ENCODE measurements at regions not wholly inside any gene's neighbourhood (a gene's known extent, or its start where the extent isn't known, plus 50 kb on each side); places are given as distances from the start of the nearest gene placed in this dataset.
"Not testable (repeated sequence)": the region's sequence is repeated elsewhere in the genome, so short reads cannot be mapped to it uniquely, and the experiment has no call there.

DNA sequence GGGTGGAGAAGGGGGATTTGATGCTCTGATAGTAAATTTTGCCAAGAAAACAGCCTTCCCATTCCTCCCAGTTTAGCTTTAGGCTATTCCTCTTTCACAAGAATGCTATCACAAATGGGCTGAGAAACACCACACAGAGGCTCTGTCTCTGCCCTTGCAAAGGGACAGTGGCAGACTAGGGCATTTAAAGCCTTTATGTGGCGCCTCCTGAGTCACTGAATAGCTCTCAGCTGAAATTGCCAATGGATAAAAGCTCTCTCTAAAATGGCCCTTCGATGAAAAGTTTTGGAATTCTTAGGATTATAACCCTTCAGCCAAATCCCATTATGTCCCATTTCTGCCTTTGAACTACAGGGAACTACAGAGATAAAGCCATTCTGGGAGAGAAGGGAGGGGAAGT is 1000.4 kb downstream of the ADGRL2 start:
- no peak for DNase-seq (ENCODE audit: low read depth)
- in situ Hi-C loops (cut with HindIII; ENCODE audit: low pct_unique_long_range_greater_than_20kb, low sequenced_read_pairs): no loop called here

DNA sequence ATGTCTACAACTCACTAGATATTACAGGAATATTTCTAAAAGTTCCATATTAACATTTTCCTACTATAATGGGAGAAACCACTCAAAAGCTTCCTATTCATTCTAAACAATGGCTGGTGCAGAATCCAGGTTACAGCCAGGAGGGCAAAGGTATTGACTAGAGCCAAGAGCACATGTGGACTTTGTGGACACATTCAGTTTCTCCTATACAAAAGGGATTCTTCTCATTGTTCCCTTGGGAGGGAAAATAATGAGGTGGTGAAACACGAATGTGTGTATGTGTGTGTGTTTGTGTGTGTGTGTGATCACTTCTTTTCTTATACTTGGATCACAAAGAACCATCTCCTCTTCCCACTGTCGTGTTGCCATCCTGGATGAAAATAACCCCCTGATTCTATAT is 1000.0 kb downstream of the ADGRL2 start:
- DNase-seq (ENCODE audit: low read depth): no peak
- in situ Hi-C loops (cut with HindIII; ENCODE audit: low pct_unique_long_range_greater_than_20kb, low sequenced_read_pairs): no loop called here

DNA sequence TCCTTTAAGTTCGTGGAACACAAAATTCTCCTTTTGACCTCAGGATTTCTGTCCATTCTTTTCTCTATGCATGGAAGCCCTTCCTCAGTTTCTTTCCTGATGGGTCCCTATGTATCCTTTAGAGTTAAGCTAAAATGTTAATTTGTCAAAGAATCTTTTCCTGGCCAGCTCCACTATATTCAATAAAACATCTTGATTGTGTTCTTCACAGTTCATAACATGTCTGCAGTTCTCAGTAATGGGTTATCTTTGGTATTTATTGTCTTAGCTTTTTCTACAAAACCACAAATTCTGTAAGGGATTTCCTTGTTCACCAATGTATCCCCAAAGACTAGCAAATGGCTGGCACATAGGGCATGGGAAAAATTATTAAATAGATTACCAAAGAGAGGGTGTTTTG is 998.5 kb downstream of the ADGRL2 start:
- in situ Hi-C loops (cut with HindIII; ENCODE audit: low pct_unique_long_range_greater_than_20kb, low sequenced_read_pairs): no loop called here
- DNase-seq (ENCODE audit: low read depth): no peak

DNA sequence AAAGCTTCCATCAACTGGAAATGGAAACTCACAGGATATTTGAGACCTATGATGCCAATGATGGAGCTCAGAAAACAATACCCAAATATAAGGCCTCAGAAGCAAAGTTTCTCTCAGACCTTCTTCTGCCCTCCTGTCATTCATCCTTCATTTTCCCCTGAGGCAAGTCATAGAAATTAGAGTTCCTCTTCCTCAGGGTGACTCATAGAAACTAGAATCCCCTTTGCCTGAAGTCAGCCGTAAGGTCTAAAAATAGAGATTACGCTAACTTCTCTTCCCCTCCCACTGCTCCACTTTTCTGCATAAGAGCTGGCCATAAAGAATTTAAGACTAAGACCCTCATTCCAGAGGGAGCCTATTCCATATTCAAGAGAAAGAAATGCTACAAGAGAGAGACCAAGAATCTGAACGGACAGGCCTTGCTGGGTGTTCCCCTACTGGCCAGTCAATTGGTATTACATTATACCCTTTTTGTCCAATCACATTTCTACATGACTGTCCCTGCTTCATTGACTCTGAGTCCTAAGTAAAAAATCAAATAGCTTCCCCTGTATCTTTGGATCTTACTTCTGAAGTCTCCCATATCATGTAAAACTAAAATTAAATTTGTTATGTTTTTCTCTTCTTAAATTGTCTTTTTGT is 994.9 kb downstream of the ADGRL2 start:
- no peak for DNase-seq (ENCODE audit: low read depth)
- in situ Hi-C loops (cut with HindIII; ENCODE audit: low pct_unique_long_range_greater_than_20kb, low sequenced_read_pairs): no loop called here

GRCh38 chr1:82792151-82792550 is 991.4 kb downstream of the ADGRL2 start:
- no peak for DNase-seq (ENCODE audit: low read depth)
- in situ Hi-C loops (cut with HindIII; ENCODE audit: low pct_unique_long_range_greater_than_20kb, low sequenced_read_pairs): no loop called here

- DNase-seq (ENCODE audit: low read depth): no peak
- in situ Hi-C loops (cut with HindIII; ENCODE audit: low pct_unique_long_range_greater_than_20kb, low sequenced_read_pairs): no loop called here
These were observed 989.8 kb downstream of the ADGRL2 start for GRCh38 chr1:82790556-82790955.

DNA sequence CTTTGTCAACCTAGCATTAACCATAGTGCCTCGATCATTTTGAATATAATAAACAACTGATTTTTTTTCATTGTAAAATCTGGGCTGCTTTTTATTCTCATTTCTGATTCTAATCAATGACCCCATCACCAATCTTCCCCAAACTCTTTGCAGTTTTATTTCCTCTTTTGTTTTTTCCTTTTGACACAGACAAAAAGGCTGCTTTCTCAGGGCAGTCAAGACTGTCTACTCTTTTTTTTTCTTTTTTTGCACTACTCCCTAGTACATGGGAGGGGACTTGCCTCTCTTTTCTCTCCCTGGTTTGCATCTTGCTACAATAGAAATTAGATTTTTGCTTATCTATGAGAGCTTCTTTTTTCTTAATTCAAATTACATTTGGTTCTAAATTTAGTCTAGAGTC is 987.9 kb downstream of the ADGRL2 start:
- DNase-seq (ENCODE audit: low read depth): no peak
- in situ Hi-C loops (cut with HindIII; ENCODE audit: low pct_unique_long_range_greater_than_20kb, low sequenced_read_pairs): no loop called here

GRCh38 chr1:82788038-82788437 is 987.3 kb downstream of the ADGRL2 start:
- DNase-seq (ENCODE audit: low read depth): no peak
- in situ Hi-C loops (cut with HindIII; ENCODE audit: low pct_unique_long_range_greater_than_20kb, low sequenced_read_pairs): no loop called here

DNA sequence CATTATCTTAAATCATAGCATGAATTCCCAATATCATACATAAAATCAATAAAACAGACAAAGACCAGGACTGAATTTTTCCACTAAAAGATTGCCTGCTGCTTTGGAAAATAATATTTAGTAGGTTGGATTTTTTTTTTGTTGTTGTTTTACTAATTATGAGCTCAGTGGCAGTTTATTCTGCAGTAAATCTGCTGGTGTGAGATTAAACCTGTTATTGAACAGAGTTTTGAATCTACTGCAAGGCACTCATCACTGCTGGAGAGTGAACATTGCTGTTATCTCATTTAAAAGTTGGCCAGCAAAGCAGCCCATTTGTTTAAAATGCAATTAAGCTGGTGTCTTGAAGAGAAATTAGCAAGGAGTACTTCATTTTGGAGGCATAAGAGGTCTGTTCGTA is 986.1 kb downstream of the ADGRL2 start:
- in situ Hi-C loops (cut with HindIII; ENCODE audit: low pct_unique_long_range_greater_than_20kb, low sequenced_read_pairs): no loop called here
- DNase-seq (ENCODE audit: low read depth): no peak

DNA sequence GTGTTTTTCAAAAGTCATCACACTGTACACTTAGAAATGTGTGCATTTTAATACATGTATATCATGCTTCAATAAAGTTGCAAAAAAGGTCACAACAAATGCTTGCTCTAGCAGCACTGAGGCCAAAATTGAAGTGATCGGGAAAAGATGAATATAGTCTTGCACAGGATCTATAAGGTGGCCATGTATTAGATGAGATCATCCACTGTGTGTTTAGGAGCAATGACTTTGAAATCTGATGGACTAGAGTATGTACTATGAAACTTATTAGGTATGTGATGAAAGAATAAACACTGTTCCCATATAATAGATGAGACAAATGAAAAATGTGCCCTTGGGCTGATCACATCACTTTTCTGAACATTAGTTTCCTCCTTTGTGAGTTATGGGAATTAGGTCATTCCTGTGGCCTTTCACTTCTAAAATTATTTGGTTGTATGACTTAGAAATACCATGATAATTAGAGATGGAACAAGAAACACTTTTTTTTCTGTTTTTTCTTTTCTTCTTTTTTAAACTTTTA is 984.6 kb downstream of the ADGRL2 start:
- no peak for DNase-seq (ENCODE audit: low read depth)
- in situ Hi-C loops (cut with HindIII; ENCODE audit: low pct_unique_long_range_greater_than_20kb, low sequenced_read_pairs): no loop called here

DNA sequence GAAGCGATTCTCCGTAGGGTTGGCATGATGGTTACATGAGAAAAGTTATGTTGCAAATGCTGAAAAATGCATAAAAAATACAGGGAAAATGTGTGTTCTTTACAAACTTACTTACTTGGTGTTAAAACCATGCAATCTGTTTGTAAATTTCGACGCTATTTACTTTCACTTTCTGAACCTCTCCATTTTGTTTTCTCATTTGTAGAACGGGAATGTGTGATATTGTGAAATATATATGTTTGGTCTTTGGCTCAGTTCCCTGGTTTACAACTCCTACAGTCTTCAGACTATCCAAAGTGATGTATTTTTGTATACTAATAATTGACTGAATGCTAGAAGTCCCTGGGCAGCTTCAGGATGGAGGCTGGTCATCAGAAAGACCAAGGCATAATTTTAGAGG is 982.3 kb downstream of the ADGRL2 start:
- DNase-seq (ENCODE audit: low read depth): no peak
- in situ Hi-C loops (cut with HindIII; ENCODE audit: low pct_unique_long_range_greater_than_20kb, low sequenced_read_pairs): no loop called here

DNA sequence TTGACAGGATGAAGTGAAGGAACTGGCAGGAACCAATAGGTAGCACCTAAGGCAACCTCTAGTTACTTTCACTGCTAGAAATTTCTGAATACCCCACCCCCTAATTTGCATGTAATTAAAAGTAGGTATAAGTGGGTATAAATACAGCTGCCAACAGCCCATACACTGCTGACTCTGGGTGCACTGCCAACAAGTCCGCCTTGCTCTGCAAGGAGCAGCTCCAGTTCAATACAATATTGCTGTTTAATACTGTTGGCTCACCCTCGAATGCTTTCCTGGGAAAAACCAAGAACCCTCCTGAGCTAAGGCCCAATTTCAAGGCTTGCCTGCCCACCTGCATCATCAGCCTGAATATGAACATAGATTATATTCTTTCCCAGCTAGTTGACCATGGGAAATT is 981.9 kb downstream of the ADGRL2 start:
- DNase-seq (ENCODE audit: low read depth): no peak

GRCh38 chr1:82778612-82779011 is 977.9 kb downstream of the ADGRL2 start:
- DNase-seq (ENCODE audit: low read depth): no peak
- in situ Hi-C loops (cut with HindIII; ENCODE audit: low pct_unique_long_range_greater_than_20kb, low sequenced_read_pairs): no loop called here

More for the DNA sequence above, 981.9 kb downstream of the ADGRL2 start:
- in situ Hi-C loops (cut with HindIII; ENCODE audit: low pct_unique_long_range_greater_than_20kb, low sequenced_read_pairs): no loop called here

- no peak for DNase-seq (ENCODE audit: low read depth)
- in situ Hi-C loops (cut with HindIII; ENCODE audit: low pct_unique_long_range_greater_than_20kb, low sequenced_read_pairs): no loop called here
These were observed 976.5 kb downstream of the ADGRL2 start for GRCh38 chr1:82777240-82777639.

- DNase-seq (ENCODE audit: low read depth); in situ Hi-C loops (cut with HindIII; ENCODE audit: low pct_unique_long_range_greater_than_20kb, low sequenced_read_pairs): not testable (repeated sequence)
These were observed 976.0 kb downstream of the ADGRL2 start for GRCh38 chr1:82776730-82777129.

DNA sequence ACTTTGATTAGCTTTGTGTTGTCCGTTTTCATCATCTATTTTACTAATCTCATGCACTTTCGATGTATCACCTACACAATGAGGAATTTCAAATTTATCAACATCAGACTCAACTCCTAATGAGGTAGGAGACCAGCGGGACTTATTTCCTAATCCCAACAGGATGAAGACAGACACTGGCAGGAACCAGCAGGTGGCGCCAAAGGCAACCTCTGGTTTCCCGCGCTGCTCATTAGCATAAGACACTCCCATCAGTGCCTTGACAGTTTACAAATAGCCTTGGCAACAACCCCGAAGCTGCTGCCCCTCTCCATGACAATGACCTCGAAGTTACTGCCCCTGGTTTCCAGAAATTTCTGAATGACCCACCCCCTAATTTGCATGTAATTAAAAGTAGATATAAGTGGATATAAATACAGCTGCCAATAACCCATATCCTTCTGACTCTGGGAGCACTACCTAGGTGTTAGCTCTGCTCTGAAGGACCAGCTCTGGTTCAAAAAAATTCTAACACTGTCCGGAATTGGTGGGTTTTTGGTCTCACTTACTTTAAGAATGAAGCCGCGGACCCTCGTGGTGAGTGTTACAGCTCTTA is 974.8 kb downstream of the ADGRL2 start:
- in situ Hi-C loops (cut with HindIII; ENCODE audit: low pct_unique_long_range_greater_than_20kb, low sequenced_read_pairs): no loop called here
- peak; percentile 15 for DNase-seq (ENCODE audit: low read depth)

DNA sequence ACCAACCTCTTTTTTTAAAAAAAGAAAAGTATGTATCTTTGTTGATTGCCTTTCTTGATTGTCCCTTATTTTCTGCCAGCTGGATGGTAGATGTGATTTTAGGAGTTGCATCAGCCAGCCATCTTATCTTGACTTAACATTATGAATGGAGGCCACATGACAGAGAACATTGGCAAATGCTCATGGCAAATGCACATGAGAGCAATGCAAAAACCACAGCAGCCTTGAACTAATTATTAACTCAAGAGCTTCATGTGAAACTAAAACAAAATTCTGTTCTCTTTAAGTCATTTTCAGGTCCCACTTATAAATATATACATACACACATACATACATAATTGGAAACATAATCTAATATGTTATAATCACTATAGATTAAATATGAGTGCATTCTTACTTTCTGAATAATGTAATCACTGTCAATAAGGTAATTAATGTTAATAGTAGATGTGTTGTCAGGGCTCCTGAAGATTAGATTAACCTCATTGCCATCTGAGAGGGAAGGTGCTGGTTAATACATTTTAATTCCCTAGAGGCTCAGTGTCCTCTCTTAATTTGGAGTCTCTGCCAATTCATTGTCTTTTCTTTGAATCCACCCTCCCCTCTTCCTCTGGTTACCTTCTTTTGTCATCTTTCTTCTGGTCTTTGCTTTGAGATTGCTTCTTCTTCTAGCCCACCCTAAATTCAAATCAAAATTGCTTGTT is 962.2 kb downstream of the ADGRL2 start:
- in situ Hi-C loops (cut with HindIII; ENCODE audit: low pct_unique_long_range_greater_than_20kb, low sequenced_read_pairs): no loop called here
- no peak for DNase-seq (ENCODE audit: low read depth)

GRCh38 chr1:82759035-82759434 is 958.3 kb downstream of the ADGRL2 start:
- in situ Hi-C loops (cut with HindIII; ENCODE audit: low pct_unique_long_range_greater_than_20kb, low sequenced_read_pairs): no loop called here
- no peak for DNase-seq (ENCODE audit: low read depth)

- in situ Hi-C loops (cut with HindIII; ENCODE audit: low pct_unique_long_range_greater_than_20kb, low sequenced_read_pairs): no loop called here
- no peak for DNase-seq (ENCODE audit: low read depth)
These were observed 954.9 kb downstream of the ADGRL2 start for GRCh38 chr1:82755671-82756070.

GRCh38 chr1:82755191-82755590 is 954.5 kb downstream of the ADGRL2 start:
- in situ Hi-C loops (cut with HindIII; ENCODE audit: low pct_unique_long_range_greater_than_20kb, low sequenced_read_pairs): no loop called here
- no peak for DNase-seq (ENCODE audit: low read depth)

Data from Caki2 (cell line).